H9 (cell line): ENCODE measurements at regions not wholly inside any gene's neighbourhood (a gene's known extent, or its start where the extent isn't known, plus 50 kb on each side); places are given as distances from the start of the nearest gene placed in this dataset.

Experiments used
- DNase-seq: peaks from one replicate; pipeline ENCODE4 v3.0.0-alpha.2; 2017
- H2AFZ ChIP-seq: one replicate; pipeline ENCODE4 v1.6.1; 2013; ENCODE audit warnings: mild to moderate bottlenecking, low read length, control low read depth, moderate library complexity
- H2AK5ac ChIP-seq: 2 replicates; pipeline ENCODE4 v1.6.1; 2013; ENCODE audit warnings: low read length, control low read depth, mixed read lengths; ENCODE audit not compliant: insufficient read length
- H2BK120ac ChIP-seq: one replicate; pipeline ENCODE4 v1.6.1; 2013; ENCODE audit warnings: low read depth, mild to moderate bottlenecking, low read length, control low read depth, inconsistent platforms; ENCODE audit not compliant: poor library complexity, severe bottlenecking
- H2BK12ac ChIP-seq: 2 replicates; pipeline ENCODE4 v1.6.1; 2013; ENCODE audit warnings: low read length, control low read depth, mixed read lengths, low read depth; ENCODE audit not compliant: insufficient read length
- H2BK15ac ChIP-seq: 2 replicates; pipeline ENCODE4 v1.6.1; 2013; ENCODE audit warnings: low read depth, low read length, control low read depth
- H2BK20ac ChIP-seq: one replicate; pipeline ENCODE4 v1.6.1; 2013; ENCODE audit warnings: low read depth, mild to moderate bottlenecking, low read length, control low read depth, inconsistent platforms; ENCODE audit not compliant: poor library complexity, severe bottlenecking
- H2BK5ac ChIP-seq: 2 replicates; pipeline ENCODE4 v1.6.1; 2013; ENCODE audit warnings: low read length, control low read depth, mixed read lengths; ENCODE audit not compliant: insufficient read length
- H3K14ac ChIP-seq: 2 replicates; pipeline ENCODE4 v1.6.1; 2013; ENCODE audit warnings: low read length, control low read depth; ENCODE audit not compliant: insufficient read depth
- H3K18ac ChIP-seq: 2 replicates; pipeline ENCODE4 v1.6.1; 2013; ENCODE audit warnings: low read depth, mild to moderate bottlenecking, mixed read lengths, low read length, control low read depth; ENCODE audit not compliant: insufficient read length
- H3K23ac ChIP-seq: 2 replicates; pipeline ENCODE4 v1.6.1; 2013; ENCODE audit warnings: low read length, control low read depth, mixed read lengths, low read depth; ENCODE audit not compliant: insufficient read length
- H3K23me2 ChIP-seq: 2 replicates; pipeline ENCODE4 v1.6.1; 2013; ENCODE audit warnings: low read depth, mild to moderate bottlenecking, mixed read lengths, low read length, control low read depth; ENCODE audit not compliant: insufficient read length, poor library complexity, severe bottlenecking
- H3K27ac ChIP-seq: 2 replicates; pipeline ENCODE4 v1.5.1; 2013; ENCODE audit warnings: low read length, control low read depth, mixed read lengths, low read depth; ENCODE audit not compliant: insufficient read length
- H3K27me3 ChIP-seq: 2 replicates; pipeline ENCODE4 v1.6.1; 2013; ENCODE audit warnings: low read length, control low read depth, inconsistent platforms; ENCODE audit not compliant: insufficient read depth
- H3K4ac ChIP-seq: 2 replicates; pipeline ENCODE4 v1.6.1; 2013; ENCODE audit warnings: low read depth, mild to moderate bottlenecking, control low read depth, inconsistent platforms, low read length, moderate library complexity
- H3K4me1 ChIP-seq: 2 replicates; pipeline ENCODE4 v1.6.1; 2013; ENCODE audit warnings: low read length, control low read depth, inconsistent platforms; ENCODE audit not compliant: insufficient read depth
- H3K4me2 ChIP-seq: 2 replicates; pipeline ENCODE4 v1.6.1; 2013; ENCODE audit warnings: low read length, control low read depth, mixed read lengths; ENCODE audit not compliant: insufficient read length, insufficient read depth
- H3K56ac ChIP-seq: 2 replicates; pipeline ENCODE4 v1.6.1; 2013; ENCODE audit warnings: low read depth, mild to moderate bottlenecking, mixed read lengths, low read length, control low read depth; ENCODE audit not compliant: insufficient read length
- H3K79me1 ChIP-seq: 2 replicates; pipeline ENCODE4 v1.6.1; 2013; ENCODE audit warnings: low read depth, mild to moderate bottlenecking, moderate library complexity, low read length, control low read depth, inconsistent platforms; ENCODE audit not compliant: insufficient read depth, poor library complexity, severe bottlenecking
- H3K79me2 ChIP-seq: 2 replicates; pipeline ENCODE4 v1.6.1; 2013; ENCODE audit warnings: low read length, control low read depth, inconsistent platforms; ENCODE audit not compliant: insufficient read depth
- H3K9ac ChIP-seq: 2 replicates; pipeline ENCODE4 v1.6.1; 2013; ENCODE audit warnings: low read length, control low read depth, mixed read lengths; ENCODE audit not compliant: insufficient read length; ENCODE audit errors: extremely low read depth
- H3K9me3 ChIP-seq: one replicate; pipeline ENCODE4 v1.6.1; 2013; ENCODE audit warnings: low read depth, low read length, inconsistent platforms; ENCODE audit not compliant: control insufficient read depth
- H3T11ph ChIP-seq: one replicate; pipeline ENCODE4 v1.6.1; 2013; ENCODE audit warnings: mild to moderate bottlenecking, low read length, control low read depth, inconsistent platforms
- H4K20me1 ChIP-seq: one replicate; pipeline ENCODE4 v1.6.1; 2013; ENCODE audit not compliant: control insufficient read depth, insufficient read length, insufficient read depth
- H4K5ac ChIP-seq: 2 replicates; pipeline ENCODE4 v1.6.1; 2013; ENCODE audit warnings: low read depth, mild to moderate bottlenecking, mixed read lengths, low read length, control low read depth; ENCODE audit not compliant: insufficient read length
- H4K8ac ChIP-seq: replicated peaks from 2 replicates; pipeline ENCODE4 v1.6.1; 2013; ENCODE audit warnings: low read length, control low read depth, mixed read lengths, low read depth; ENCODE audit not compliant: insufficient read length
- H4K91ac ChIP-seq: 2 replicates; pipeline ENCODE4 v1.6.1; 2013; ENCODE audit warnings: low read depth, mild to moderate bottlenecking, moderate library complexity, mixed read lengths, low read length, control low read depth; ENCODE audit not compliant: insufficient read length
- H3K27ac Mint-ChIP-seq, 3 experiments: 2 replicates in 2 of 3; 3 replicates in 1 of 3; pipeline ENCODE4 v1.8.0; 2020 to 2021; ENCODE audit warnings: mixed read lengths in 3 of 3, mild to moderate bottlenecking in 1 of 3, moderate library complexity in 1 of 3
- H3K27me3 Mint-ChIP-seq: 2 replicates; pipeline ENCODE4 v1.8.0; 2021; ENCODE audit warnings: low read depth, mild to moderate bottlenecking, moderate library complexity, mixed read lengths
- H3K36me3 Mint-ChIP-seq, 3 experiments: 2 replicates in 2 of 3; 3 replicates in 1 of 3; pipeline ENCODE4 v1.8.0; 2020 to 2021; ENCODE audit warnings: low read depth in 3 of 3, mixed read lengths in 3 of 3; ENCODE audit not compliant: insufficient read depth in 1 of 3
- H3K4me1 Mint-ChIP-seq, 2 experiments: 2 replicates each; pipeline ENCODE4 v1.8.0; 2020; ENCODE audit warnings: mixed read lengths in 2 of 2
- H3K4me3 Mint-ChIP-seq, 2 experiments: 2 replicates in 1 of 2; 3 replicates in 1 of 2; pipeline ENCODE4 v1.8.0; 2020 to 2021; ENCODE audit warnings: mild to moderate bottlenecking in 2 of 2, mixed read lengths in 2 of 2, moderate library complexity in 1 of 2
- H3K9me3 Mint-ChIP-seq, 2 experiments: 2 replicates in 1 of 2; 3 replicates in 1 of 2; pipeline ENCODE4 v1.8.0; 2020; ENCODE audit warnings: mild to moderate bottlenecking in 2 of 2, mixed read lengths in 2 of 2, moderate library complexity in 1 of 2
- CTCF ChIP-seq: fragments of 200-600 bp; sonication (generic); conservative IDR thresholded peaks from 3 replicates; pipeline ENCODE4 v1.8.0; 2021; ENCODE audit warnings: antibody characterized with exemption, mild to moderate bottlenecking
- WGBS: extraction: QIAGEN DNeasy Blood & Tissue Kit; methylation state at CpG from one replicate; pipeline ENCODE4 v1.1.7; 2013; ENCODE audit warnings: missing lambda C conversion rate, low lambda C conversion rate, mixed read lengths; ENCODE audit not compliant: insufficient read length; ENCODE audit errors: extremely low coverage; 5-methylcytosine and 5-hydroxymethylcytosine counted together

GRCh38 chrX:30967516-30967915 lies 78.5 kb upstream of the TAB3 start:
- no peak overlapping the region for H3K27ac Mint-ChIP-seq
- Histone ChIP-seq H3T11ph (no peak overlapping the region), H3K27me3 (no peaks in the 10 kb centered on the region), H2BK15ac (no peak overlapping the region), H4K20me1 (no peaks in the 10 kb centered on the region), H3K27ac (no peak overlapping the region), H3K9me3 (no peaks in the 10 kb centered on the region), H2BK5ac (no peak overlapping the region), H3K23me2 (no peaks in the 10 kb centered on the region), H3K4ac (no peak overlapping the region), H2BK12ac (no peak overlapping the region), H2AK5ac (no peak overlapping the region), H4K8ac (no peak overlapping the region), H3K4me1 (no peaks in the 10 kb centered on the region), H3K79me1 (no peaks in the 10 kb centered on the region), H3K14ac (no peak overlapping the region), H3K56ac (no peak overlapping the region), H4K91ac (no peak overlapping the region), H4K5ac (no peak overlapping the region), H3K4me2 (no peak overlapping the region), H3K18ac (no peak overlapping the region), H2AFZ (no peak overlapping the region), H3K9ac (no peak overlapping the region), H2BK120ac (no peak overlapping the region), H3K23ac (no peak overlapping the region), H2BK20ac (no peak overlapping the region), H3K79me2 (no peaks in the 10 kb centered on the region)
- no peak for DNase-seq
- H3K27me3 Mint-ChIP-seq = peaks cover 3% of the 10 kb centered on the region; the same call in 1 of the 2 replicates
- H3K36me3 Mint-ChIP-seq = no peaks in the 10 kb centered on the region
- WGBS = no CpG with 5 or more reads among the region's 4 CpGs
- H3K4me1 Mint-ChIP-seq = peaks cover 4% of the 10 kb centered on the region in 2 experiments; a peak in 3 of 4 replicates
- no peak for TF ChIP-seq CTCF
- no peak overlapping the region for H3K4me3 Mint-ChIP-seq
- H3K9me3 Mint-ChIP-seq = peaks cover 60 to 66% of the 10 kb centered on the region in 2 experiments
